HepG2 (cell line): ENCODE measurements at regions not wholly inside any gene's neighbourhood (a gene's known extent, or its start where the extent isn't known, plus 50 kb on each side); places are given as distances from the start of the nearest gene placed in this dataset.

Experiments used
- ATAC-seq: fragments of 200-7000 bp; cut with Tn5 transposase; 3 replicates; pipeline ENCODE4 v1.9.1; 2020; ENCODE audit warnings: mild to moderate bottlenecking, moderate library complexity
- BruUV-seq: library from RNA; stranded (reverse); fragments of 400-500 nt; replicated peaks from 2 replicates; lab custom pipeline; 2021; lab: Mats Ljungman, UMichigan
- CTCF ChIA-PET: fragments of 300-600 bp; formaldehyde crosslinking; extraction: SDS; loops from one replicate; lab custom pipeline; 2021; ENCODE audit warnings: low total read pairs, inconsistent platforms, low intra/inter-chr PET ratio; lab: Yijun Ruan, JAX
- POLR2A ChIA-PET: fragments of 350-600 bp; sonication (Branson Sonifier 250); formaldehyde crosslinking; loops from one replicate; lab custom pipeline; 2020; ENCODE audit warnings: antibody characterized with exemption, inconsistent platforms; lab: Yijun Ruan, JAX
- DNase-seq: peaks from one replicate; pipeline ENCODE4 v3.0.0-alpha.2; 2015; ENCODE audit warnings: low spot score
- FAIRE-seq: peaks from 3 replicates; lab custom pipeline; 2011; peaks lifted over from hg19 to GRCh38; lab: Jason Lieb, UNC
- H2AFZ ChIP-seq: one replicate; pipeline ENCODE4 v1.6.1; 2011; ENCODE audit warnings: low read length, inconsistent platforms
- H3K27ac ChIP-seq: fragments of 300-600 bp; 3 replicates; pipeline ENCODE4 v1.8.0; 2011; ENCODE audit warnings: mixed run types, mild to moderate bottlenecking, mixed read lengths, low read length, inconsistent platforms; ENCODE audit not compliant: insufficient read depth; ENCODE audit errors: extremely low read length
- H3K27me3 ChIP-seq, 2 experiments: fragments of 200-600 bp in 1 of 2; 2 replicates in 1 of 2; 3 replicates in 1 of 2; pipeline versions ENCODE4 v1.6.0 to v1.8.0; 2011; ENCODE audit warnings: low read length in 2 of 2, mild to moderate bottlenecking in 2 of 2, moderate library complexity in 2 of 2, inconsistent platforms in 1 of 2; ENCODE audit not compliant: insufficient read depth in 2 of 2, control insufficient read depth in 1 of 2
- H3K36me3 ChIP-seq, 2 experiments: fragments of 200-600 bp in 1 of 2; replicated peaks in 1 of 2; 2 replicates in 1 of 2; 3 replicates in 1 of 2; pipeline versions ENCODE4 v1.5.1 to v1.8.0; 2011; ENCODE audit warnings: low read length in 2 of 2, inconsistent platforms in 1 of 2; ENCODE audit not compliant: insufficient read depth in 2 of 2, control insufficient read depth in 1 of 2
- H3K4me1 ChIP-seq: 2 replicates; pipeline ENCODE4 v1.5.1; 2012; ENCODE audit warnings: low read length, inconsistent platforms; ENCODE audit not compliant: insufficient read depth
- H3K4me2 ChIP-seq: 2 replicates; pipeline ENCODE4 v1.6.0; 2011; ENCODE audit warnings: low read depth, low read length, inconsistent platforms
- H3K4me3 ChIP-seq, 3 experiments: fragments of 200-600 bp in 1 of 3; sonication (generic), shearing (Covaris generic) in 1 of 3; replicated peaks in 1 of 3; 2 replicates each; pipeline ENCODE4 v1.5.1; 2011 to 2016; ENCODE audit warnings: low read length in 3 of 3, inconsistent platforms in 2 of 3, low read depth in 2 of 3, mild to moderate bottlenecking in 2 of 3, control low read depth in 1 of 3, mixed read lengths in 1 of 3; ENCODE audit not compliant: insufficient read depth in 1 of 3
- H3K79me2 ChIP-seq: one replicate; pipeline ENCODE4 v1.6.1; 2011; ENCODE audit warnings: low read length, inconsistent platforms; ENCODE audit not compliant: insufficient read depth
- H3K9ac ChIP-seq: 2 replicates; pipeline ENCODE4 v1.6.0; 2011; ENCODE audit warnings: mild to moderate bottlenecking, low read depth, low read length, inconsistent platforms; ENCODE audit not compliant: insufficient read depth
- H3K9me3 ChIP-seq: 2 replicates; pipeline ENCODE4 v1.5.1; 2012; ENCODE audit warnings: mild to moderate bottlenecking, low read length
- H4K20me1 ChIP-seq: 2 replicates; pipeline ENCODE4 v1.6.0; 2011; ENCODE audit warnings: inconsistent platforms, mild to moderate bottlenecking, low read length, moderate library complexity; ENCODE audit not compliant: insufficient read depth
- CENPT ChIP-seq: sonication (generic); formaldehyde crosslinking; IDR thresholded peaks from 2 replicates; pipeline ENCODE4 v1.8.0; 2022; ENCODE audit warnings: low read depth, mild to moderate bottlenecking, moderate library complexity, missing genetic modification reagents
- KAT8 ChIP-seq: IDR thresholded peaks from 2 replicates; pipeline ENCODE4 v1.6.1; 2016; ENCODE audit warnings: missing genetic modification reagents, missing compliant biosample characterization
- MEIS2 ChIP-seq: sonication (generic); formaldehyde crosslinking; IDR thresholded peaks from 2 replicates; pipeline ENCODE4 v1.9.0; 2021; ENCODE audit warnings: mild to moderate bottlenecking, missing genetic modification reagents
- SAP130 ChIP-seq: IDR thresholded peaks from 2 replicates; pipeline ENCODE4 v1.6.1; 2016; ENCODE audit warnings: low read depth
- TBX2 ChIP-seq: sonication (generic); formaldehyde crosslinking; IDR thresholded peaks from 2 replicates; pipeline ENCODE4 v1.5.0; 2020; ENCODE audit warnings: missing genetic modification reagents, mild to moderate bottlenecking, borderline replicate concordance
- TCF7 ChIP-seq: sonication (generic); IDR thresholded peaks from 2 replicates; pipeline ENCODE4 v1.6.1; 2016; ENCODE audit warnings: antibody characterized with exemption, low read depth
- TEAD2 ChIP-seq: sonication (generic); formaldehyde crosslinking; IDR thresholded peaks from 2 replicates; pipeline ENCODE4 v1.9.0; 2021; ENCODE audit warnings: missing genetic modification reagents
- TMF1 ChIP-seq: sonication (generic); formaldehyde crosslinking; IDR thresholded peaks from 2 replicates; pipeline ENCODE4 v1.8.1; 2022; ENCODE audit warnings: low read depth, missing genetic modification reagents
- ZNF10 ChIP-seq: sonication (generic); formaldehyde crosslinking; IDR thresholded peaks from 2 replicates; pipeline ENCODE4 v1.4.0; 2020; ENCODE audit warnings: mild to moderate bottlenecking, low read depth, missing genetic modification reagents, borderline replicate concordance
- ZNF33A ChIP-seq: sonication (generic); formaldehyde crosslinking; IDR thresholded peaks from 2 replicates; pipeline ENCODE4 v1.5.1; 2020; ENCODE audit warnings: missing genetic modification reagents, mild to moderate bottlenecking, moderate library complexity, borderline replicate concordance
- ZNF33B ChIP-seq: sonication (generic); formaldehyde crosslinking; IDR thresholded peaks from 2 replicates; pipeline ENCODE4 v1.5.1; 2020; ENCODE audit warnings: mild to moderate bottlenecking, missing genetic modification reagents
- ZNF572 ChIP-seq: sonication (generic); formaldehyde crosslinking; IDR thresholded peaks from 2 replicates; pipeline ENCODE4 v1.5.1; 2020; ENCODE audit warnings: mild to moderate bottlenecking, missing genetic modification reagents
- ZNF703 ChIP-seq: sonication (generic); formaldehyde crosslinking; IDR thresholded peaks from 2 replicates; pipeline ENCODE4 v1.5.1; 2020; ENCODE audit warnings: missing genetic modification reagents, mild to moderate bottlenecking, moderate library complexity, borderline replicate concordance
- ZNF772 ChIP-seq: sonication (generic); formaldehyde crosslinking; IDR thresholded peaks from 2 replicates; pipeline ENCODE4 v1.5.0; 2020; ENCODE audit warnings: mild to moderate bottlenecking, missing genetic modification reagents
- ZNF788 ChIP-seq: sonication (generic); formaldehyde crosslinking; IDR thresholded peaks from 2 replicates; pipeline ENCODE4 v1.5.0; 2020; ENCODE audit warnings: mild to moderate bottlenecking, missing genetic modification reagents, borderline replicate concordance
- WGBS: methylation state at CpG from one replicate; pipeline ENCODE4 v1.1.6; 2017; ENCODE audit warnings: low lambda C conversion rate; 5-methylcytosine and 5-hydroxymethylcytosine counted together
- in situ Hi-C: cut with HindIII; loops from 2 replicates; pipeline ENCODE4 v1.10.0; 2017; ENCODE audit warnings: low pct_unique_long_range_greater_than_20kb; ENCODE audit not compliant: extremely low pct_ligation_motif_present
- intact Hi-C: fragments of 100-400 bp; cut with micrococcal nuclease; formaldehyde crosslinking; loops from one replicate; pipeline ENCODE4 v1.10.0; 2022; ENCODE audit not compliant: unreplicated experiment
- TF ChIP-seq, protein P1 (sequence below): conservative IDR thresholded peaks from 2 replicates; pipeline ENCODE4 v1.6.1; 2018; ENCODE audit warnings: missing genetic modification reagents

DNA sequence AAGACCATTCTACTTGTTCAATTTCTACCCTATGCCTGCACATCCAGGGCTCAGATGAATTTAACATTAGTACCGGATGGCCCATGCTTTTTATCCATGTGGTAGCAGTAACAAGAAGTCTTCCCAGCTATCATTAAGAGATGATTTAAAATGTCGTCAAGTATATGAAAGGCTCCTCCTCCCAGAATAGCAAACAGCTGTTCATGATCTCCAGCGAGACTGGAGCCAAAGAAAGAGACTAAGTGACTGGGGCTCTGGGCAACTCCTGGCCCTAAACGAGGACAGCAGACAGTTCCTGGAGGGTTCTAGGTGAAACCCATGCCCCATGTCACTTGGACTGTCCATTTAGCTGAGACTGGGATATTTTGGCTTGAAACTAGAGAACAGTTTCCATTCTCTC, 160.8 kb downstream of the CDC5L start:
- Histone ChIP-seq H3K9ac (no peak overlapping the region), H3K4me1 (no peaks in the 10 kb centered on the region), H3K79me2 (no peaks in the 10 kb centered on the region), H3K4me3 (no peak overlapping the region), H3K36me3 (no peaks in the 10 kb centered on the region), H3K27ac (no peak overlapping the region)
- ChIA-PET CTCF (no interaction called here), POLR2A (no interaction called here)
- BruUV-seq: no TSS peak
- intact Hi-C loops (no loop called here), in situ Hi-C loops (no loop called here)
- ATAC-seq: no peak
- TF ChIP-seq ZNF703: no peak
- TF ChIP-seq ZNF788 (CRISPR knock-in tag): no peak
- no peak for TF ChIP-seq ZNF33A
- TF ChIP-seq TEAD2 (CRISPR knock-in tag): no peak
- no peak for TF ChIP-seq CENPT (CRISPR knock-in tag)
- TF ChIP-seq ZNF10: no peak
- TF ChIP-seq TCF7: no peak
- TF ChIP-seq, all 625 proteins: peak for 0
- FAIRE-seq (no peak), DNase-seq (no peak)
- Histone ChIP-seq H2AFZ (no peak overlapping the region), H3K27me3 (peaks cover 5 to 44% of the 10 kb centered on the region in 2 experiments; a peak in 4 of 5 replicates), H3K4me2 (no peak overlapping the region), H4K20me1 (no peaks in the 10 kb centered on the region), H3K9me3 (no peaks in the 10 kb centered on the region)
- 0% methylated on average over 4 of the region's 4 CpGs for WGBS

DNA sequence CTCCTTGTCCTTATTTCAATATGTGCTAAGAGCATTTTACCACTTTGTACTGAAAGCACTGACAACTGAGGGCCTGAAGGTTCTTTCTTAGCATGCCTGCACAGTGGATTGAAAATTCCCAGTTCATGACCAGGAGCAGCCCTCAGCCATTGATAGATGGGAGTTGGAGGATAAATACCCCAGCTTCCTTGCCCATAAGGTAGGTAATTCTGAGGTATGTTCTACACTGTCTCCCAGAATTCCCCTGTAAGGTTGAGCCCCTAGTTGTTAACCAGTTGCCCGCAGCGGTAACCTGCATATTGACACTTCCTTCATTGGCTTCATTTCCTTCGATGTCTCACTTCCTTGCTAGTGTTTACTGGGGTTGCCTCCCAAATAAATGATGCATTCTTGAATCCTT, 162.0 kb downstream of the CDC5L start:
- Histone ChIP-seq H3K4me2 (no peak overlapping the region), H3K4me3 (no peak overlapping the region), H3K9ac (no peak overlapping the region), H3K4me1 (no peaks in the 10 kb centered on the region), H3K27me3 (peaks cover 5 to 41% of the 10 kb centered on the region in 2 experiments; a peak in 4 of 5 replicates), H4K20me1 (no peaks in the 10 kb centered on the region), H3K9me3 (no peaks in the 10 kb centered on the region), H3K79me2 (no peaks in the 10 kb centered on the region), H3K27ac (no peak overlapping the region), H3K36me3 (no peaks in the 10 kb centered on the region), H2AFZ (no peak overlapping the region)
- FAIRE-seq (no peak), DNase-seq (no peak), ATAC-seq (no peak)
- ChIA-PET POLR2A (no interaction called here), CTCF (no interaction called here)
- 2% methylated on average over 3 of the region's 3 CpGs for WGBS
- in situ Hi-C loops (no loop called here), intact Hi-C loops (no loop called here)
- no peak for TF ChIP-seq ZNF772 (CRISPR knock-in tag)
- TF ChIP-seq KAT8 (CRISPR knock-in tag): no peak
- TF ChIP-seq ZNF572 (CRISPR knock-in tag): no peak
- TF ChIP-seq SAP130: no peak
- TF ChIP-seq, protein P1, sequence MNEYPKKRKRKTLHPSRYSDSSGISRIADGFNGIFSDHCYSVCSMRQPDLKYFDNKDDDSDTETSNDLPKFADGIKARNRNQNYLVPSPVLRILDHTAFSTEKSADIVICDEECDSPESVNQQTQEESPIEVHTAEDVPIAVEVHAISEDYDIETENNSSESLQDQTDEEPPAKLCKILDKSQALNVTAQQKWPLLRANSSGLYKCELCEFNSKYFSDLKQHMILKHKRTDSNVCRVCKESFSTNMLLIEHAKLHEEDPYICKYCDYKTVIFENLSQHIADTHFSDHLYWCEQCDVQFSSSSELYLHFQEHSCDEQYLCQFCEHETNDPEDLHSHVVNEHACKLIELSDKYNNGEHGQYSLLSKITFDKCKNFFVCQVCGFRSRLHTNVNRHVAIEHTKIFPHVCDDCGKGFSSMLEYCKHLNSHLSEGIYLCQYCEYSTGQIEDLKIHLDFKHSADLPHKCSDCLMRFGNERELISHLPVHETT: no peak
- TF ChIP-seq TMF1: no peak
- no peak for TF ChIP-seq ZNF33B (CRISPR knock-in tag)
- no peak for TF ChIP-seq TBX2 (CRISPR knock-in tag)
- no peak for TF ChIP-seq MEIS2 (CRISPR knock-in tag)
- no TSS peak for BruUV-seq
